H9 (cell line): ENCODE measurements at regions not wholly inside any gene's neighbourhood (a gene's known extent, or its start where the extent isn't known, plus 50 kb on each side); places are given as distances from the start of the nearest gene placed in this dataset.

Experiments
- DNase-seq: peaks from one replicate; pipeline ENCODE4 v3.0.0-alpha.2; 2017
- H2AFZ ChIP-seq: one replicate; pipeline ENCODE4 v1.6.1; 2013; ENCODE audit warnings: mild to moderate bottlenecking, low read length, control low read depth, moderate library complexity
- H2AK5ac ChIP-seq: 2 replicates; pipeline ENCODE4 v1.6.1; 2013; ENCODE audit warnings: low read length, control low read depth, mixed read lengths; ENCODE audit not compliant: insufficient read length
- H2BK120ac ChIP-seq: one replicate; pipeline ENCODE4 v1.6.1; 2013; ENCODE audit warnings: low read depth, mild to moderate bottlenecking, low read length, control low read depth, inconsistent platforms; ENCODE audit not compliant: poor library complexity, severe bottlenecking
- H2BK12ac ChIP-seq: 2 replicates; pipeline ENCODE4 v1.6.1; 2013; ENCODE audit warnings: low read length, control low read depth, mixed read lengths, low read depth; ENCODE audit not compliant: insufficient read length
- H2BK15ac ChIP-seq: 2 replicates; pipeline ENCODE4 v1.6.1; 2013; ENCODE audit warnings: low read depth, low read length, control low read depth
- H2BK20ac ChIP-seq: one replicate; pipeline ENCODE4 v1.6.1; 2013; ENCODE audit warnings: low read depth, mild to moderate bottlenecking, low read length, control low read depth, inconsistent platforms; ENCODE audit not compliant: poor library complexity, severe bottlenecking
- H2BK5ac ChIP-seq: 2 replicates; pipeline ENCODE4 v1.6.1; 2013; ENCODE audit warnings: low read length, control low read depth, mixed read lengths; ENCODE audit not compliant: insufficient read length
- H3K14ac ChIP-seq: 2 replicates; pipeline ENCODE4 v1.6.1; 2013; ENCODE audit warnings: low read length, control low read depth; ENCODE audit not compliant: insufficient read depth
- H3K18ac ChIP-seq: 2 replicates; pipeline ENCODE4 v1.6.1; 2013; ENCODE audit warnings: low read depth, mild to moderate bottlenecking, mixed read lengths, low read length, control low read depth; ENCODE audit not compliant: insufficient read length
- H3K23ac ChIP-seq: 2 replicates; pipeline ENCODE4 v1.6.1; 2013; ENCODE audit warnings: low read length, control low read depth, mixed read lengths, low read depth; ENCODE audit not compliant: insufficient read length
- H3K23me2 ChIP-seq: 2 replicates; pipeline ENCODE4 v1.6.1; 2013; ENCODE audit warnings: low read depth, mild to moderate bottlenecking, mixed read lengths, low read length, control low read depth; ENCODE audit not compliant: insufficient read length, poor library complexity, severe bottlenecking
- H3K27ac ChIP-seq: 2 replicates; pipeline ENCODE4 v1.5.1; 2013; ENCODE audit warnings: low read length, control low read depth, mixed read lengths, low read depth; ENCODE audit not compliant: insufficient read length
- H3K27me3 ChIP-seq: 2 replicates; pipeline ENCODE4 v1.6.1; 2013; ENCODE audit warnings: low read length, control low read depth, inconsistent platforms; ENCODE audit not compliant: insufficient read depth
- H3K4ac ChIP-seq: 2 replicates; pipeline ENCODE4 v1.6.1; 2013; ENCODE audit warnings: low read depth, mild to moderate bottlenecking, control low read depth, inconsistent platforms, low read length, moderate library complexity
- H3K4me1 ChIP-seq: 2 replicates; pipeline ENCODE4 v1.6.1; 2013; ENCODE audit warnings: low read length, control low read depth, inconsistent platforms; ENCODE audit not compliant: insufficient read depth
- H3K4me2 ChIP-seq: 2 replicates; pipeline ENCODE4 v1.6.1; 2013; ENCODE audit warnings: low read length, control low read depth, mixed read lengths; ENCODE audit not compliant: insufficient read length, insufficient read depth
- H3K56ac ChIP-seq: 2 replicates; pipeline ENCODE4 v1.6.1; 2013; ENCODE audit warnings: low read depth, mild to moderate bottlenecking, mixed read lengths, low read length, control low read depth; ENCODE audit not compliant: insufficient read length
- H3K79me1 ChIP-seq: 2 replicates; pipeline ENCODE4 v1.6.1; 2013; ENCODE audit warnings: low read depth, mild to moderate bottlenecking, moderate library complexity, low read length, control low read depth, inconsistent platforms; ENCODE audit not compliant: insufficient read depth, poor library complexity, severe bottlenecking
- H3K79me2 ChIP-seq: 2 replicates; pipeline ENCODE4 v1.6.1; 2013; ENCODE audit warnings: low read length, control low read depth, inconsistent platforms; ENCODE audit not compliant: insufficient read depth
- H3K9ac ChIP-seq: 2 replicates; pipeline ENCODE4 v1.6.1; 2013; ENCODE audit warnings: low read length, control low read depth, mixed read lengths; ENCODE audit not compliant: insufficient read length; ENCODE audit errors: extremely low read depth
- H3K9me3 ChIP-seq: one replicate; pipeline ENCODE4 v1.6.1; 2013; ENCODE audit warnings: low read depth, low read length, inconsistent platforms; ENCODE audit not compliant: control insufficient read depth
- H3T11ph ChIP-seq: one replicate; pipeline ENCODE4 v1.6.1; 2013; ENCODE audit warnings: mild to moderate bottlenecking, low read length, control low read depth, inconsistent platforms
- H4K20me1 ChIP-seq: one replicate; pipeline ENCODE4 v1.6.1; 2013; ENCODE audit not compliant: control insufficient read depth, insufficient read length, insufficient read depth
- H4K5ac ChIP-seq: 2 replicates; pipeline ENCODE4 v1.6.1; 2013; ENCODE audit warnings: low read depth, mild to moderate bottlenecking, mixed read lengths, low read length, control low read depth; ENCODE audit not compliant: insufficient read length
- H4K8ac ChIP-seq: replicated peaks from 2 replicates; pipeline ENCODE4 v1.6.1; 2013; ENCODE audit warnings: low read length, control low read depth, mixed read lengths, low read depth; ENCODE audit not compliant: insufficient read length
- H4K91ac ChIP-seq: 2 replicates; pipeline ENCODE4 v1.6.1; 2013; ENCODE audit warnings: low read depth, mild to moderate bottlenecking, moderate library complexity, mixed read lengths, low read length, control low read depth; ENCODE audit not compliant: insufficient read length
- H3K27ac Mint-ChIP-seq, 3 experiments: 2 replicates in 2 of 3; 3 replicates in 1 of 3; pipeline ENCODE4 v1.8.0; 2020 to 2021; ENCODE audit warnings: mixed read lengths in 3 of 3, mild to moderate bottlenecking in 1 of 3, moderate library complexity in 1 of 3
- H3K27me3 Mint-ChIP-seq: 2 replicates; pipeline ENCODE4 v1.8.0; 2021; ENCODE audit warnings: low read depth, mild to moderate bottlenecking, moderate library complexity, mixed read lengths
- H3K36me3 Mint-ChIP-seq, 3 experiments: 2 replicates in 2 of 3; 3 replicates in 1 of 3; pipeline ENCODE4 v1.8.0; 2020 to 2021; ENCODE audit warnings: low read depth in 3 of 3, mixed read lengths in 3 of 3; ENCODE audit not compliant: insufficient read depth in 1 of 3
- H3K4me1 Mint-ChIP-seq, 2 experiments: 2 replicates each; pipeline ENCODE4 v1.8.0; 2020; ENCODE audit warnings: mixed read lengths in 2 of 2
- H3K4me3 Mint-ChIP-seq, 2 experiments: 2 replicates in 1 of 2; 3 replicates in 1 of 2; pipeline ENCODE4 v1.8.0; 2020 to 2021; ENCODE audit warnings: mild to moderate bottlenecking in 2 of 2, mixed read lengths in 2 of 2, moderate library complexity in 1 of 2
- H3K9me3 Mint-ChIP-seq, 2 experiments: 2 replicates in 1 of 2; 3 replicates in 1 of 2; pipeline ENCODE4 v1.8.0; 2020; ENCODE audit warnings: mild to moderate bottlenecking in 2 of 2, mixed read lengths in 2 of 2, moderate library complexity in 1 of 2
- CTCF ChIP-seq: fragments of 200-600 bp; sonication (generic); conservative IDR thresholded peaks from 3 replicates; pipeline ENCODE4 v1.8.0; 2021; ENCODE audit warnings: antibody characterized with exemption, mild to moderate bottlenecking
- WGBS: extraction: QIAGEN DNeasy Blood & Tissue Kit; methylation state at CpG from one replicate; pipeline ENCODE4 v1.1.7; 2013; ENCODE audit warnings: missing lambda C conversion rate, low lambda C conversion rate, mixed read lengths; ENCODE audit not compliant: insufficient read length; ENCODE audit errors: extremely low coverage; 5-methylcytosine and 5-hydroxymethylcytosine counted together

DNA sequence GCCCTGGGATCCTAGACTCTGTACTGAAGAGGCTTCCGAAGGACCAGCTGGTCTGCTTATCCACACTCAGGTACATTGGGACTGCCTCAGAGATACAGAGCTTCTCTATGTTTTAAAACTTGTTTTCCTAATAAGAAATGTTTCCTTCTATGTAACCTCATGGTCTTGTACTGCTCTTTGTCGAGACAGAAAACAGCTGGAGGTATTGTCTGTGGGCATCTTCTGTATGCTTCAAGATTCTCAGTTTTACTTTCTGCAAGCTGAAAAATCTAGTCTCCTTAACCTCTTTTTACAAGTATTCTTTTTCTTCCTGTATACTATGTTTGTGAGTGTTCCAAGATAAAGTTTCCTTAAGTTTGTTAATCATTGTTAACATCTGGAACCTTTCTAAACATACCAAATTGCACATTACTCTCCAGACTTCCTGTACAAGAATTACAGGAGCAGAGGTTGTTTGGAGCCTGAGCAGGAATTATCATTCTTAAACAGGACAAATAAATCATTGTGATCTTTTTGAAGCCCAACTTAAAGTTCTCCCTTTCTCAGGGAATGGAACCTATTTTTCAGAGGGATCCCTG is 358.3 kb upstream of the CFAP20DC start:
- Histone ChIP-seq H3K79me2 (no peaks in the 10 kb centered on the region), H3K4ac (no peak overlapping the region), H3K18ac (no peak overlapping the region), H3K23ac (no peak overlapping the region), H4K5ac (no peak overlapping the region), H4K20me1 (no peaks in the 10 kb centered on the region), H3K9ac (no peak overlapping the region), H2BK15ac (no peak overlapping the region), H3K4me1 (peaks cover 2% of the 10 kb centered on the region; the same call in 1 of the 2 replicates), H4K91ac (no peak overlapping the region), H2BK120ac (no peak overlapping the region), H3K27ac (no peak overlapping the region), H3K9me3 (no peaks in the 10 kb centered on the region), H3K56ac (no peak overlapping the region), H2AFZ (no peak overlapping the region), H3K27me3 (no peaks in the 10 kb centered on the region), H3K4me2 (no peak overlapping the region), H3K14ac (no peak overlapping the region), H2AK5ac (no peak overlapping the region), H3T11ph (no peak overlapping the region), H3K23me2 (no peaks in the 10 kb centered on the region), H2BK5ac (no peak overlapping the region), H3K79me1 (no peaks in the 10 kb centered on the region), H4K8ac (no peak overlapping the region), H2BK12ac (no peak overlapping the region), H2BK20ac (no peak overlapping the region)
- no peaks in the 10 kb centered on the region for H3K36me3 Mint-ChIP-seq
- no CpG with 5 or more reads among the region's 2 CpGs for WGBS
- H3K4me3 Mint-ChIP-seq, result no peak overlapping the region
- no peaks in the 10 kb centered on the region for H3K9me3 Mint-ChIP-seq
- H3K27me3 Mint-ChIP-seq, result peaks cover 25% of the 10 kb centered on the region
- peaks cover 9 to 11% of the 10 kb centered on the region in 2 experiments for H3K4me1 Mint-ChIP-seq
- no peak for TF ChIP-seq CTCF
- DNase-seq, result no peak
- H3K27ac Mint-ChIP-seq, result no peak overlapping the region
